HepG2 (cell line): ENCODE measurements at regions not wholly inside any gene's neighbourhood (a gene's known extent, or its start where the extent isn't known, plus 50 kb on each side); places are given as distances from the start of the nearest gene placed in this dataset.

Experiments
- ATAC-seq: fragments of 200-7000 bp; cut with Tn5 transposase; 3 replicates; pipeline ENCODE4 v1.9.1; 2020; ENCODE audit warnings: mild to moderate bottlenecking, moderate library complexity
- BruUV-seq: library from RNA; stranded (reverse); fragments of 400-500 nt; replicated peaks from 2 replicates; lab custom pipeline; 2021; lab: Mats Ljungman, UMichigan
- CTCF ChIA-PET: fragments of 300-600 bp; formaldehyde crosslinking; extraction: SDS; loops from one replicate; lab custom pipeline; 2021; ENCODE audit warnings: low total read pairs, inconsistent platforms, low intra/inter-chr PET ratio; lab: Yijun Ruan, JAX
- POLR2A ChIA-PET: fragments of 350-600 bp; sonication (Branson Sonifier 250); formaldehyde crosslinking; loops from one replicate; lab custom pipeline; 2020; ENCODE audit warnings: antibody characterized with exemption, inconsistent platforms; lab: Yijun Ruan, JAX
- DNase-seq: peaks from one replicate; pipeline ENCODE4 v3.0.0-alpha.2; 2015; ENCODE audit warnings: low spot score
- FAIRE-seq: peaks from 3 replicates; lab custom pipeline; 2011; peaks lifted over from hg19 to GRCh38; lab: Jason Lieb, UNC
- H2AFZ ChIP-seq: one replicate; pipeline ENCODE4 v1.6.1; 2011; ENCODE audit warnings: low read length, inconsistent platforms
- H3K27ac ChIP-seq: fragments of 300-600 bp; 3 replicates; pipeline ENCODE4 v1.8.0; 2011; ENCODE audit warnings: mixed run types, mild to moderate bottlenecking, mixed read lengths, low read length, inconsistent platforms; ENCODE audit not compliant: insufficient read depth; ENCODE audit errors: extremely low read length
- H3K27me3 ChIP-seq, 2 experiments: fragments of 200-600 bp in 1 of 2; 2 replicates in 1 of 2; 3 replicates in 1 of 2; pipeline versions ENCODE4 v1.6.0 to v1.8.0; 2011; ENCODE audit warnings: low read length in 2 of 2, mild to moderate bottlenecking in 2 of 2, moderate library complexity in 2 of 2, inconsistent platforms in 1 of 2; ENCODE audit not compliant: insufficient read depth in 2 of 2, control insufficient read depth in 1 of 2
- H3K36me3 ChIP-seq, 2 experiments: fragments of 200-600 bp in 1 of 2; replicated peaks in 1 of 2; 2 replicates in 1 of 2; 3 replicates in 1 of 2; pipeline versions ENCODE4 v1.5.1 to v1.8.0; 2011; ENCODE audit warnings: low read length in 2 of 2, inconsistent platforms in 1 of 2; ENCODE audit not compliant: insufficient read depth in 2 of 2, control insufficient read depth in 1 of 2
- H3K4me1 ChIP-seq: 2 replicates; pipeline ENCODE4 v1.5.1; 2012; ENCODE audit warnings: low read length, inconsistent platforms; ENCODE audit not compliant: insufficient read depth
- H3K4me2 ChIP-seq: 2 replicates; pipeline ENCODE4 v1.6.0; 2011; ENCODE audit warnings: low read depth, low read length, inconsistent platforms
- H3K4me3 ChIP-seq, 3 experiments: fragments of 200-600 bp in 1 of 3; sonication (generic), shearing (Covaris generic) in 1 of 3; replicated peaks in 1 of 3; 2 replicates each; pipeline ENCODE4 v1.5.1; 2011 to 2016; ENCODE audit warnings: low read length in 3 of 3, inconsistent platforms in 2 of 3, low read depth in 2 of 3, mild to moderate bottlenecking in 2 of 3, control low read depth in 1 of 3, mixed read lengths in 1 of 3; ENCODE audit not compliant: insufficient read depth in 1 of 3
- H3K79me2 ChIP-seq: one replicate; pipeline ENCODE4 v1.6.1; 2011; ENCODE audit warnings: low read length, inconsistent platforms; ENCODE audit not compliant: insufficient read depth
- H3K9ac ChIP-seq: 2 replicates; pipeline ENCODE4 v1.6.0; 2011; ENCODE audit warnings: mild to moderate bottlenecking, low read depth, low read length, inconsistent platforms; ENCODE audit not compliant: insufficient read depth
- H3K9me3 ChIP-seq: 2 replicates; pipeline ENCODE4 v1.5.1; 2012; ENCODE audit warnings: mild to moderate bottlenecking, low read length
- H4K20me1 ChIP-seq: 2 replicates; pipeline ENCODE4 v1.6.0; 2011; ENCODE audit warnings: inconsistent platforms, mild to moderate bottlenecking, low read length, moderate library complexity; ENCODE audit not compliant: insufficient read depth
- CC2D1A ChIP-seq: sonication (generic); formaldehyde crosslinking; IDR thresholded peaks from 2 replicates; pipeline ENCODE4 v1.8.1; 2023; ENCODE audit warnings: mild to moderate bottlenecking, missing genetic modification reagents
- JARID2 ChIP-seq: sonication (generic); formaldehyde crosslinking; IDR thresholded peaks from 2 replicates; pipeline ENCODE4 v1.8.1; 2023; ENCODE audit warnings: missing genetic modification reagents, inconsistent platforms; ENCODE audit not compliant: insufficient replicate concordance
- ZBTB21 ChIP-seq: sonication (generic); formaldehyde crosslinking; IDR thresholded peaks from 2 replicates; pipeline ENCODE4 v1.4.0; 2020; ENCODE audit warnings: missing genetic modification reagents
- ZNF10 ChIP-seq: sonication (generic); formaldehyde crosslinking; IDR thresholded peaks from 2 replicates; pipeline ENCODE4 v1.4.0; 2020; ENCODE audit warnings: mild to moderate bottlenecking, low read depth, missing genetic modification reagents, borderline replicate concordance
- ZNF503 ChIP-seq: sonication (generic); formaldehyde crosslinking; IDR thresholded peaks from 2 replicates; pipeline ENCODE4 v1.4.0; 2020; ENCODE audit warnings: missing genetic modification reagents
- ZNF609 ChIP-seq: sonication (generic); formaldehyde crosslinking; IDR thresholded peaks from 2 replicates; pipeline ENCODE4 v1.4.0; 2020; ENCODE audit warnings: mild to moderate bottlenecking, missing genetic modification reagents, borderline replicate concordance
- WGBS: methylation state at CpG from one replicate; pipeline ENCODE4 v1.1.6; 2017; ENCODE audit warnings: low lambda C conversion rate; 5-methylcytosine and 5-hydroxymethylcytosine counted together
- in situ Hi-C: cut with HindIII; loops from 2 replicates; pipeline ENCODE4 v1.10.0; 2017; ENCODE audit warnings: low pct_unique_long_range_greater_than_20kb; ENCODE audit not compliant: extremely low pct_ligation_motif_present
- intact Hi-C: fragments of 100-400 bp; cut with micrococcal nuclease; formaldehyde crosslinking; loops from one replicate; pipeline ENCODE4 v1.10.0; 2022; ENCODE audit not compliant: unreplicated experiment

GRCh38 chr2:175709248-175709647, 292.8 kb downstream of the LNPK start:
- Histone ChIP-seq H3K4me2 (no peak overlapping the region), H2AFZ (no peak overlapping the region), H3K4me3 (no peak overlapping the region), H3K27me3 (no peaks in the 10 kb centered on the region), H3K4me1 (no peaks in the 10 kb centered on the region), H3K9ac (no peak overlapping the region), H3K9me3 (no peaks in the 10 kb centered on the region), H3K27ac (no peak overlapping the region), H4K20me1 (no peaks in the 10 kb centered on the region), H3K36me3 (no peaks in the 10 kb centered on the region), H3K79me2 (no peaks in the 10 kb centered on the region)
- DNase-seq, result no peak
- in situ Hi-C loops, result no loop called here
- 72% methylated on average over 6 of the region's 6 CpGs for WGBS
- POLR2A ChIA-PET, result no interaction called here
- intact Hi-C loops, result no loop called here
- TF ChIP-seq ZBTB21 (CRISPR knock-in tag) (no peak), ZNF609 (CRISPR knock-in tag) (no peak), ZNF10 (CRISPR knock-in tag) (no peak), CC2D1A (no peak), ZNF503 (no peak), JARID2 (CRISPR knock-in tag) (no peak)
- no TSS peak for BruUV-seq
- no peak for ATAC-seq
- CTCF ChIA-PET, result no interaction called here
- no peak for FAIRE-seq
